Vagina (tissue), 2 donors: ENCODE measurements at regions not wholly inside any gene's neighbourhood (a gene's known extent, or its start where the extent isn't known, plus 50 kb on each side); places are given as distances from the start of the nearest gene placed in this dataset.

Experiments
- DNase-seq, 2 donors: peaks; one replicate each; pipeline ENCODE4 v3.0.0-alpha.2; 2017; ENCODE audit errors: extremely low spot score in 2 of 2
- H3K27ac ChIP-seq: fragments of 200-600 bp; sonication (generic); one replicate; pipeline ENCODE4 v1.5.1; 2019
- H3K27me3 ChIP-seq: fragments of 200-600 bp; sonication (generic); one replicate; pipeline ENCODE4 v1.5.1; 2019
- H3K36me3 ChIP-seq, 2 donors: fragments of 200-600 bp; sonication (generic); one replicate each; pipeline ENCODE4 v1.5.1; 2017 to 2019
- H3K4me1 ChIP-seq: fragments of 200-600 bp; sonication (generic); one replicate; pipeline ENCODE4 v1.5.1; 2019
- H3K4me3 ChIP-seq, 2 donors: fragments of 200-600 bp; sonication (generic); 1 replicate in 1 of 2; 2 replicates in 1 of 2; pipeline ENCODE4 v1.5.1; 2016 to 2019
- H3K9me3 ChIP-seq: fragments of 200-600 bp; sonication (generic); one replicate; pipeline ENCODE4 v1.5.1; 2019
- CTCF ChIP-seq, 3 experiments: fragments of 450-650 bp in 2 of 3; fragments of 200-600 bp in 1 of 3; sonication (generic) in 1 of 3; IDR thresholded peaks; one replicate each; pipeline ENCODE4 v1.5.1; 2017 to 2019; ENCODE audit warnings: antibody characterized with exemption in 3 of 3, mild to moderate bottlenecking in 2 of 3, moderate library complexity in 2 of 3
- POLR2A ChIP-seq, 2 donors: fragments of 450-650 bp; IDR thresholded peaks; one replicate each; pipeline ENCODE4 v1.6.1; 2017; ENCODE audit warnings: antibody characterized with exemption in 2 of 2, mild to moderate bottlenecking in 2 of 2, moderate library complexity in 2 of 2
- POLR2AphosphoS5 ChIP-seq, 2 donors: sonication (generic); formaldehyde crosslinking; IDR thresholded peaks; one replicate each; pipeline ENCODE4 v1.9.0; 2017; ENCODE audit warnings: antibody characterized with exemption in 2 of 2, mild to moderate bottlenecking in 2 of 2, low read depth in 1 of 2; ENCODE audit not compliant: insufficient read depth in 1 of 2
- intact Hi-C: fragments of 100-400 bp; cut with DNase I; formaldehyde crosslinking; loops from one replicate; pipeline ENCODE4 v1.15.1; 2023

- Histone ChIP-seq H3K27ac (no peak overlapping the region), H3K4me3 (no peak overlapping the region), H3K36me3 (no peaks in the 10 kb centered on the region), H3K9me3 (no peaks in the 10 kb centered on the region), H3K27me3 (no peaks in the 10 kb centered on the region), H3K4me1 (no peaks in the 10 kb centered on the region)
- no peak for DNase-seq
- intact Hi-C loops, result no loop called here
- TF ChIP-seq CTCF (IDR thresholded peaks at IDR 0.05), result no peak
- no peak for TF ChIP-seq POLR2AphosphoS5 (IDR thresholded peaks at IDR 0.05; ENCODE audit: insufficient read depth in 1 of 2, low read depth in 1 of 2)
- no peak for TF ChIP-seq POLR2A (IDR thresholded peaks at IDR 0.05)
Observed at GRCh38 chr15:61575597-61575996, 346.5 kb upstream of the RORA start.

- intact Hi-C loops, result no loop called here
- no peaks in the 10 kb centered on the region for H3K4me1 ChIP-seq
- no peak for TF ChIP-seq CTCF (IDR thresholded peaks at IDR 0.05)
- no peak for TF ChIP-seq POLR2AphosphoS5 (IDR thresholded peaks at IDR 0.05; ENCODE audit: insufficient read depth in 1 of 2, low read depth in 1 of 2)
- TF ChIP-seq POLR2A (IDR thresholded peaks at IDR 0.05), result no peak
- H3K27me3 ChIP-seq, result no peaks in the 10 kb centered on the region
- H3K4me3 ChIP-seq, result no peak overlapping the region
- DNase-seq, result no peak
- H3K27ac ChIP-seq, result no peak overlapping the region
- H3K36me3 ChIP-seq, result no peaks in the 10 kb centered on the region
- no peaks in the 10 kb centered on the region for H3K9me3 ChIP-seq
Observed at GRCh38 chr15:61571026-61571425, 341.9 kb upstream of the RORA start.

GRCh38 chr15:61564785-61565184, 335.7 kb upstream of the RORA start:
- Histone ChIP-seq H3K36me3 (no peaks in the 10 kb centered on the region), H3K9me3 (no peaks in the 10 kb centered on the region), H3K27ac (no peak overlapping the region), H3K4me1 (no peaks in the 10 kb centered on the region), H3K4me3 (no peak overlapping the region), H3K27me3 (no peaks in the 10 kb centered on the region)
- intact Hi-C loops, result no loop called here
- DNase-seq, result no peak
- TF ChIP-seq POLR2AphosphoS5 (IDR thresholded peaks at IDR 0.05; ENCODE audit: insufficient read depth in 1 of 2, low read depth in 1 of 2), result no peak
- no peak for TF ChIP-seq POLR2A (IDR thresholded peaks at IDR 0.05)

GRCh38 chr15:61558172-61559136, 329.4 kb upstream of the RORA start:
- Histone ChIP-seq H3K27me3 (no peaks in the 10 kb centered on the region), H3K36me3 (no peaks in the 10 kb centered on the region), H3K9me3 (no peaks in the 10 kb centered on the region), H3K4me1 (no peaks in the 10 kb centered on the region), H3K27ac (peak overlapping the region; percentile 78), H3K4me3 (no peak overlapping the region)
- DNase-seq, result no peak
- intact Hi-C loops, result no loop called here
- TF ChIP-seq POLR2A (IDR thresholded peaks at IDR 0.05) (no peak), CTCF (IDR thresholded peaks at IDR 0.05) (no peak), POLR2AphosphoS5 (IDR thresholded peaks at IDR 0.05; ENCODE audit: insufficient read depth in 1 of 2, low read depth in 1 of 2) (peak in 1 of 2 donors; percentile 66)

- H3K36me3 ChIP-seq, result no peaks in the 10 kb centered on the region
- intact Hi-C loops, result no loop called here
- H3K27me3 ChIP-seq, result no peaks in the 10 kb centered on the region
- DNase-seq, result no peak
- H3K4me3 ChIP-seq, result no peak overlapping the region
- no peaks in the 10 kb centered on the region for H3K4me1 ChIP-seq
- no peaks in the 10 kb centered on the region for H3K9me3 ChIP-seq
- no peak overlapping the region for H3K27ac ChIP-seq
- no peak for TF ChIP-seq CTCF (IDR thresholded peaks at IDR 0.05)
Observed at GRCh38 chr15:61556037-61556648, 327.0 kb upstream of the RORA start.
